Left hindlimb (tissue), 1 donor: ENCODE measurements at regions not wholly inside any gene's neighbourhood (a gene's known extent, or its start where the extent isn't known, plus 50 kb on each side); places are given as distances from the start of the nearest gene placed in this dataset.
"Not testable (repeated sequence)": the region's sequence is repeated elsewhere in the genome, so short reads cannot be mapped to it uniquely, and the experiment has no call there.

Experiments
- DNase-seq: peaks from one replicate; pipeline ENCODE4 v3.0.0-alpha.2; 2018

DNA sequence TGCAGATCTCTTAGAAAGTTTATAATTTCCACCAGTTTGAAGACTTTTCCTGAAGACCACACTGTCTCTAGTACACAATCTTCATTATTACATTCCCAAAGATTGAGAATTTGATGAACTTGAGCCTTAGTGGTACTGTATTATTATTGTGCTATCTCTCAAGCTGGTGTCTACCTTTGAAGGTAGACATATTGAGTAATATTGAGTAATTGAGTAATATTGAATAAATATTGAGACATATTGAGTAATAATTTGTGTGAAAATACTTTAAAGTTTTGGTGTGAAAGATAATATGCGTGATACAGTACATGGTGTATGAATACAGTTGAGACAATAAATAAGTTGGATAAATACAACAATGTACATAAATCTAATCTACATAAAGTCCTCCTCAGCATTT lies 613.1 kb upstream of the ADGRL2 start:
- DNase-seq: no peak

DNA sequence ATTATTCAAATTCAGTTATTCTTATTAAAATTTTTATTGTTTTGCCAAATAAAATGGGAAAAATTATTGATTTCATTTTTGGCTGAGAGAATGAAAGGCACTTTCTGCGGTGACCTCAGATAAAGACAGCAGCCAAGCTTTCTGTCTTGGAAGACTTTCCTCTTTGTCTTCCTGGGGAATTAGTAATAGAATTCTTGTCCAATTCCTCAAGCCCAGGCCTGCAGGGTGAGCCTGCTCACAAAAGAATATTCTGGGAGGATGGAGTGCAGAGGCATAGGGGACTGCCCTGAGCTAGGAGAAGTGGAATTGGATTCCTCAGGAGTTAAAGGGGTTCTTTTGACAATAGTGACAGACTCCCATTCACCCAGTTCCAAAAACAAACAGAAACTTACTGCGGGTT lies 614.5 kb upstream of the ADGRL2 start:
- no peak for DNase-seq

DNA sequence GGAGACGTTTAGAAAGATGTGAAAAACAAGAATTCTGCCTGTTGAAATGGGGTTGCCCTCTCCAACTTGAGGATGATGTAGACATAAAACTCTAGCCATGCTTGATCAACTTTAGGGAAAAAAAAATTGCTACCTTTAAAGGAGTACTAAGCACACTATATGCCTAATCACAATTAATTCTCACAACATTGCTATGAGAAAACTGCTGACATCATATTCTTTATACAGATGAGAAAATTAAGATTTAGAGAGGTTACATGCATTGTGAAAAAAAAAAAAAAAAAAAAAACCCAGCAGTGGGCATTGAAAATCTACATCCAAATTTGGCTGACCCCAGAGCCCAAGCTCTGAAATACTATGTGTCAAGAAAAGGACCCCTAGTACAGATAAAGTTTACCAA lies 617.2 kb upstream of the ADGRL2 start:
- DNase-seq: no peak

GRCh38 chr1:81183051-81183450 lies 617.7 kb upstream of the ADGRL2 start:
- DNase-seq: no peak

- no peak for DNase-seq
These were observed 621.5 kb upstream of the ADGRL2 start for GRCh38 chr1:81179242-81179641.

DNA sequence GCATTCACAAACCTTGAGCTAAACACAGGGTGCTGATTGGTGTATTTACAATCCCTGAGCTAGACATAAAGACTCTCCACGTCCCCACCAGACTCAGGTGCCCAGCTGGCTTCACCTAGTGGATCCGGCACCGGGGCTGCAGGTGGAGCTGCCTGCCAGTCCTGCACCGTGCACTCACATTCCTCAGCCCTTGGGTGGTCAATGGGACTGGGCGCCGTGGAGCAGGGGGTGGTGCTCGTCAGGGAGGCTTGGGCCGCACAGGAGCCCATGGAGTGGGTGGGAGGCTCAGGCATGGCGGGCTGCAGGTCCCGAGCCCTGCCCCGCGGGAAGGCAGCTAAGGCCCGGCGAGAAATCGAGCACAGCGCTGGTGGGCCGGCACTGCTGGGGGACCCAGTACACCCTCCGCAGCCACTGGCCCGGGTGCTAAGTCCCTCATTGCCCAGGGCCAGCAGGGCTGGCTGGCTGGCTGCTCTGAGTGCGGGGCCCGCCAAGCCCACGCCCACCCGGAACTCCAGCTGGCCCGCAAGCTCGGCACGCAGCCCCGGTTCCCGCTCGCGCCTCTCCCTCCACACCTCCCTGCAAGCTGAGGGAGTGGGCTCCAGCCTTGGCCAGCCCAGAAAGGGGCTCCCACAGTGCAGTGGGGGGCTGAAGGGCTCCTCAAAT lies 622.2 kb upstream of the ADGRL2 start:
- not testable (repeated sequence) for DNase-seq

DNA sequence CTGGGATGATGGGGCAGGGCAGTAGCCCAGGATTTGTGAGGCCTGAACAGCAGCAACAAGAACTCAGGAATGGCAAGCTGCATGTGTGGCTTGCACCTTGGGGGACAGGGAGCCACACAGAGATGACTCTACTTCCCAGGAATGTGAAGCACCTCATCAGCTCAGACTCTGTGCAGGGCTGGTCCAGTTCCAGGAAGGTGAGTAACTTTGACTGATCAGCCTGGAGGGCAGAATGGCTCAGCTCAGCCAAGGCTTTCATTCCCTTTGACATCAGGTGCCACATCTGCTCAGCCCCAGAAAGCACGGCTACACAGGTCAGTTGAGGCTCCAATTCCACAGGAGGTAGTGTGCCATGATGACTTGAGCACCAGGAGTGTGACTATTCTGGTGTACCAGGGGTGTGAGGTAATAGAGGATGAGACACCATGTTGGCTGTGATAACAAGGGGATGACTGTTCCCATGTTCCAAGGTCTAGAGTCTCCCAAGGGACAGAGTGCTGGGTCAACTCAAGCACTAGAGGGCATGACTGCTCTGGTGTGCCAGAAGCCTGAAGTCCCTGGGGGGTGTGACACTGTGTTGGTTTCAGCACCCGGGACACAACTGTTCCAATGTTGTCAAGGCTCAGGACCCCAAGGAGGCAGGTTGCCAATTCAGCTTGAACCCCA lies 625.8 kb upstream of the ADGRL2 start:
- no peak for DNase-seq

DNA sequence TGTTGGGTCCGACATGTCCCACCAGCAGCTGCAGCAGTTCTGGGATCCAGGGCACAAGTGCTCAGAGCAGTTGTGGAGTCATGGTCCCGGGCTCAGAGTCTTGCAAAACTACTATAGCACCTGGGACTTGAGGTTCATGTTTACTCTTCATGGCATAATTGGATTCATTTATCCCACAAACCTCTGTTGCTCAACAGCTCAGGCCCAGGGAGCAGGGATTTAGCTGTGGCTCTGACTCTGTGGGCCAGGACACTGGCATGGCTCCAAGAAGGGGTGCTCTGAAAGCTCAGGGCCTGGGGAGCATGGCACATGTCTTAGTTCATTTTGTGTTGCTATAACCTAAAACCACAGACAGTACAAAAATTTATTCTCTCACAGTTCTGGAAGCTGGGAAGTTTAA lies 626.7 kb upstream of the ADGRL2 start:
- no peak for DNase-seq

GRCh38 chr1:81172483-81172882 lies 628.3 kb upstream of the ADGRL2 start:
- no peak for DNase-seq

DNA sequence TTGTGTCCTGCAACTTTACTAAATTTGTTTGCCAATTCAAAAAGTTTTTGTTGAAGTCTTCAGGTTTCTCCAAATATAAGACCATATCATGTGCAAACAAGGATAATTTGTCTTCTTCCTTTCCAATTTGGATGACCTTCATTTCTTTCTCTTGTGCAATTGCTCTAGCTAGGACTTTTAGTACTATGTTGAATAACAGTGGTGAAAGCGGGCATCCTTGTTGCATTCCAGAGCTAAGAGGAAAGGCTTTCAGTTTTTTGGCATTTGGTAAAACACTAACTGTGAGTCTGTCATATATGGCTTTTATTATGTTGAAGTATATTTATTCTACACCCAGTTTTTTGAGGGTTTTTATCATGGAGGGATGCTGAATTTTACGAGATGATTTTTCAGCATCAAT lies 630.0 kb upstream of the ADGRL2 start:
- DNase-seq: no peak

DNA sequence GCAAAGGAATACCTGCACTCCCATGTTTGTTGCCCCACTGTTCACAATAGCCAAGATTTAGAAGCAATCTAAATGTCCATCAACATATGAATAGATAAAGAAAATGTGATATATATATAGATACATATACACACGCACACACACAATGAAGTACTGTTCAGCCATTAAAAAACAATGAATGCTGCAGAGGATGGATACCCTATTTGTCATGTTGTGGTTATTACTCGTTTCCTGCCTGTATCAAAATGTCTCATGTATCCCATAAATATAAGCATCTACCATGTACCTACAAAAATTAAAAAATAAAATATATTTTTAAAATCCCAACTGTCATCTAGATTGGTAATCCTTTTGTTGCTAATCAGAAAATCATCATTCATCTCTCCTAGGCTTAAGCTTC lies 634.8 kb upstream of the ADGRL2 start:
- DNase-seq: no peak

DNA sequence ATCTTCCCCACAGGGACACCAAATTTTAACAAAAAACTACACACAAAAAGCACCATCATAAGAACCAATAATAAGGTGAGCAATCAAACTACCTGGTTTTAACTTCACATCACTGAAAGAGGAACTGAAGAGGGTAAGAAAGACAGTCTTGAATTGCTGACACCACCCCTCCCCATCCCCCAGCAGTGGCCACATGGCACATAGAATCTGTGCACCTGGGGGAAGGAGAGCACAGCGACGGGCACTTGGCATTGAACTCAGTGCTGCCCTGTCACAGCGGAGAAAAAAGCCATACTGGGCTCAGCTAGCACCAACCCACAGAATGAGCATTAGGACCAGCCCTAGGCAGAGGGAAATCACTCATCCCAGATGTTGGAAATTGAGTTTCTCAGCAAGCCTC lies 640.0 kb upstream of the ADGRL2 start:
- DNase-seq: no peak

GRCh38 chr1:81158592-81158991 lies 642.1 kb upstream of the ADGRL2 start:
- DNase-seq: no peak

GRCh38 chr1:81157686-81158085 lies 643.0 kb upstream of the ADGRL2 start:
- no peak for DNase-seq

DNA sequence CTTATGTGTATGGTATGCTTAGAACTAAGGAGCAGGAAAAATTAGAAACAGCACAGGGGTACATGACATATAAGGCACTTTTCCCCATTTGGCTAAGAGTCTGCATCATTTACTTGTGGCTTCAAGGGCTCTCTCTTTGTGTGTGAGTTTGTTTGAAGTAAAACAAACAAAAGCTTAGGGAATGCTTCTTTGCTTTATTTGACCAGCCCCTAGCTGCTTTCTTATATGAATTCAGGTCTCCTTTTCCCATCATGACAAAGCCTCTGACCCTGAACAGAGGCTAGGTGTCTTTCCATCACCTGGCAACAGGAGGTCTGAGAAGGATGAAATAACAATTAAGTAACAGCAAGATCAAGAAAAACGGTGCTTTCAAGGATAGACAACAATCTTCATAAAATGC lies 643.8 kb upstream of the ADGRL2 start:
- no peak for DNase-seq

- DNase-seq: no peak
These were observed 645.6 kb upstream of the ADGRL2 start for GRCh38 chr1:81155131-81155530.

DNA sequence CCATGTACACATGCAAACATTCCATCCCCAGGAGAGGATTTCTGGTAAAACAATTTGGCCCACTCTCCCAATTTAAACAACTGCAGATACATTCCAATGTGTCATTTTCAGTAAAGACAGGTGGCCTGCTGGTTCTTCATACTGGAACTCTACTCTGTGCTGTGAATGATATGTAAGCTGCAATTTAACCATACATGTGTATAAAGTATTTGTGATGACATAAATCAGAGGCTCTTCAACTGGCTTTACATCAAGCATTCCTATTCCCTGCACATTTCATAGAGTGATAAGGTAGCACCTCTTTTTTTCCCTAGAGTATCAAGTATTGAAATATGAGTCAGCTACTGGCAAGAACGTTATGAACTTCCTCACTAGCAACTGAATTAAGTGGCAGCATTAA lies 649.5 kb upstream of the ADGRL2 start:
- DNase-seq: no peak

DNA sequence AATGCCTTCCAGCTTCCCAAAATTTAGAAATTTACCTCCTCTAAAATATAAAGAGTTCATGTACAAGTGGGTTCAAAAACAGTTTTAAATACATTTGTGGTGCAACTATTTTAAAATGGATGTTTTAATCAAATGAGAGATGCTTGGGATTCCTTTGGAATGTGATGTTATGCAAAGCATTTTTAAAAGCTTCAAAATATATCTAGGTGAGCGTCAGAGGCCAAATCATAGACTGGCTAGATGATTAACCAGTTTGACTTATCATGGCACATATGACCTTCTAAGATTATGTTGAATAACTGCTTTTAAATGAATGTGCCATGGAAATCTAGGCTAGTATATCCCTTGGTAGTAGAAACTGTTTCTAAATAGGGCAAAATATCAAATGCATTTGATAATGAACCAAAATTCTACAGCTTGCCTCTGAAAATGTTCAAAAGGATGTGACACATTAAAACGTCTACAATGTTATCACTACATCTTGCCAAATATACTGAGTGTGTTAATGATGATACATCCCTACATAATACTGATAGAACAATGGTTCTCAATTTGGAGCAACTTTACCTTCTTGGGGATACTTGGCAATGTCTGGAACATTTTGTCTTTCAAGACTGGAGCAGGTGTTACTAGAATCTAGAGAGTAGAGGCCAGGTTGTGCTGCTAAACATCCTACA lies 650.9 kb upstream of the ADGRL2 start:
- DNase-seq: no peak

GRCh38 chr1:81144240-81144825 lies 656.4 kb upstream of the ADGRL2 start:
- no peak for DNase-seq

DNA sequence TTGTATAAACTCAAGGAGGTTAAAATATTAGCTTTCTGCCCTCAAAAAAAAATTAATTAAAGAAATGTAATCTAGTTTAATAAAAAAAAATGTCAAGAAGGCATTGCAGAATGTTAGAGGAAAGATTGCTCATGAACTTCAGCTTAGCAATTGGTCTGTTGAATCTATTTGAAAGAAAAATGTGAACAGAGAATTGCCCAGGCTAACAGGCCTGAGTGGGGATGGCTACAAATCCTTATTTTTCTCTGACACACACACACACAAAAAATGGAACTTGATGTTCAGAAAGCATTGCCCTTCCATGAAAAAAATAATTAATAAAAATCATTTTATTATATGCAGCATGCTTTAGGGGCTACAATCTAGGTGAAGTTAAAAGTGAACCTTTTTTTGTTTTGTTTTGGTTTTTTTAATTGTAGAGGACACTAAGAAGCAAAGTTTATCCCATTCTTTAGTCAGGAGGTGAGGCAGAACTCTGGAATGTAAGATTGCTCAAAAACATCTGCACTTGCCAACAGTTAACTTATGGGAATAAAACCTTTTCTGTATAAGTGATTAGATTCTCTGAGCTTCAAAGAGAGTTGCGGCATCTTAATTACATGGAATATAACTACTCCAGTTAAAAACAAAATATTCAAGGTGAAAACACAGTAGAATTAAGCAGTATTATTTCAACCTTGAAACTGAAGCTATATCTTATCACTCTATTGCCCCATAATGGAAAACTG lies 658.5 kb upstream of the ADGRL2 start:
- no peak for DNase-seq

DNA sequence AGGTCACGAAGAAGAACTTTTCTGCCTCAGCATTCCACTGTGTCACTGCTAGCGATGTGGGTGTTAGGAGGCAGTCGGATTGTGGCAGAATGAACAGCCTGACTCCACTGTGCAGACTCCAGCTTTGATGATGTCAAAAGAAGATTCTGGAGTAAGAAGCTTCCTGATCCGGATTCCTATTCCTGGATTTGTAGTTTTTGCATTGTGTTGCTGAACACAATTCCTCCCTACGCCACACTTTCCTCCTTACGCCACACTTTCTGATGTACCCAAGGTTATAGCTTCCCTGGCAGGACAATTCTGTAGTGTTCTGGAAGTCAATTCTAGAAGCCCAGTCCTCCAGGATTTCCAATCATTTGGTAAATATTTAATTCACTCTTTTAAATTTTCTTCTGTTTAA lies 665.2 kb upstream of the ADGRL2 start:
- no peak for DNase-seq

DNA sequence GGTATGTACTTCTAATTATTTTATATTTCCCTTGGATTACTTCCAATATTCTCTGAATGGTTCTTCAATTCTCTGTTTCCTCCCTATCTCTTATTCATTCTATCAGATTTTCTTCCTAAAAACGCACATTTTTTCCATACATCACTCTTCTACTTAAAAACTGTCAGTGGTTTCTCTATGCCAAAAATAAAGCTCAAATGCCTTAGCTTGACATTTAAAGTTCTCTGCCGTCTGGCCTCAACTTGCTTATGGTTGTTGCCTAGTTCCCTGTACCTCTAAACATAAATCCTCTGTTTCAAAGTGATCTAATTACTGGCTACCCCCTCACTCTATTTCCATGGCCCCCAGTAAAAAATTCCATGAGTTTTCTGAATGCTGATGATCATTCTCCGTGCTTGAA lies 671.0 kb upstream of the ADGRL2 start:
- no peak for DNase-seq

GRCh38 chr1:81129366-81129765 lies 671.4 kb upstream of the ADGRL2 start:
- no peak for DNase-seq
